Stimulated activated CD4-positive, alpha-beta T cell treated with anti-CD3 and anti-CD28 coated beads, Interleukin-2, amount 100 ng/mL, for 24 hours (primary cell): ENCODE measurements at regions not wholly inside any gene's neighbourhood (a gene's known extent, or its start where the extent isn't known, plus 50 kb on each side); places are given as distances from the start of the nearest gene placed in this dataset.
A peak's percentile ranks its signal among the peaks of the same experiment; 100 is the strongest.
"Not testable (repeated sequence)": the region's sequence is repeated elsewhere in the genome, so short reads cannot be mapped to it uniquely, and the experiment has no call there.

Experiments
- DNase-seq, 2 donors: peaks; one replicate each; pipeline ENCODE4 v3.0.0-alpha.2; 2020

GRCh38 chr1:229710746-229711145 lies 84.7 kb downstream of the URB2 start:
- DNase-seq, result no peak

DNA sequence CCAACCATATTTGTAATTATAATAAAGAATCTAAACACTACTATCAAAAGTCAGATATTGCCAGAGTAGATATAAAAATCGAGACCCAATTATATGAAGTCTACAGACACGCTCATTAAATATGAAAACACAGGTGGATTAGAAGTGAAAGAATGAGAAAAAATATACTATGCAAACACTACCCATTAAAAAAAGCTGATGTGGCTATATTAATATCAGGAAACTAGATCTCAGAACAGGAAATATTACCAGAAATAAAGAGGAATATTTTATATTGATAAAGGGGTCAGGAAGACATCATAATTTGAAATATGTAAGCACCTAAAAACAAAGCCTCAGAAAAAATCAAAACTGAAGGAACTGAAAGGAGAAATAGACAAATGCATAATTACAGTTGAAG lies 88.3 kb downstream of the URB2 start:
- no peak for DNase-seq

DNA sequence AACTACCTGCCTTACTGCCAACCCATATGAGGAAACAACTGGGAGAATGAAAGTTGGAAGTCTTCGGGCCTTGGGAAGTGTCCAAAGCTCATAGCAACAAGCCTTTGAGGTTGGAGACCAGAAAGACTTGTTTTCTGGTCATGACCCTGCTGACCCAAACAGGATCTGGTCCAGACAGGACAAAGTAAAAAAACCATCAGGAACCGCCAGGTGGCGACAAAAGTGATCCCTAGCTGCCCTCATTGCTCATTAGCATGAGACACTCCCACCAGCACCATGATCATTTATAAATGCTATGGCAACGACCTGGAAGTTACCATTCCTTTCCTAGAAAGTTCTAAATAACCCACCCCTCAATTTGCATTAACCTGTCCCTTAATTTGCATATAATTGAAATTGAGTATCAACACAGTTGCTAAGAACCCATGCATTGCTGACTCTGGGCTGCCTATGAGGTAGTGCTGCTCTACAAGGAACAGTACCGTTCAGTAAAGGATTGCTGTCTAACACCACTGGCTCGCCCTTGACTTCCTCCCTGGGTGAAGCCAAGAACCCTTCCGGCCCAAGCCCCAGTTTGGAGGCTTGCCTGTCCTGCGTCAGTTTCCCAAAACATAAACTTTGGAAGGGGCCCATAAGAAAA lies 89.0 kb downstream of the URB2 start:
- DNase-seq, result peak; percentile 53 to 61

DNA sequence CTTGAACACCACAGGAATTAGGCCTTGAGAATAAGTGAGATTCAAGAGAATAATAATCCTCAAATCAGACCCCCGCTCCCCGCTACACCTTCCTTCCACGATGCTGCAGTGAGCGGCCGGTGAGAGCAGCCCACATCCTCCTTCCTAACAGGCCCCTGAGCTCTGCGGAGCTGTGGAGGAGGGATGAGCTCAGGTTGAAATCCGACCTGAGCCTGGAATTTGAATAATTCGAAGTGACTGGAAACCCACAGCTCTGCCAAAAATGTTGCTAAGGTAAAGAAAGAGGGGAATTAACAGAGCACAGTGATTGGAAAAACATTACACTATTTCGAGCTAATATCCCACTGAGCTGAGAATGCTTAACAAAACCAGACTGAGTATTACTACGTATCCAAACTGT lies 90.0 kb downstream of the URB2 start:
- DNase-seq, result no peak

DNA sequence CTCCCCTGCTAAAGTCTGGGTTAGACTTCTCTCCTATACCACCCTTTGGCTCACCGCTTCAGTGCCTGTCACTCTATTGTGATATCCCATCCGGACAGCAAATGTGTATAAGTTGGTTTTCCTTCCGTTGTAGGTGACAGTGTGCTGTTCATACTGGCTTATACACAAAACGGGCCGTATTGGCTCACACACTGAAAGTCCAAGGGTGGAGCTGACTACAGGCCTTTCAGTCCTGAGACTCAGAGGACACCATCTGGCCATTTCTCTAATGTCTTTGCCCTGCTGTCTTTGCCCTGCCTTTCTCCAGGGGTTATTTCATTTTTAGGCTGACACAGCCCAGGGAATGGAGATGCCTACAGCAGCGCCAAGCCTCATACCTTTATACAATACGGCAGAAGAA lies 90.7 kb downstream of the URB2 start:
- DNase-seq, result no peak

DNA sequence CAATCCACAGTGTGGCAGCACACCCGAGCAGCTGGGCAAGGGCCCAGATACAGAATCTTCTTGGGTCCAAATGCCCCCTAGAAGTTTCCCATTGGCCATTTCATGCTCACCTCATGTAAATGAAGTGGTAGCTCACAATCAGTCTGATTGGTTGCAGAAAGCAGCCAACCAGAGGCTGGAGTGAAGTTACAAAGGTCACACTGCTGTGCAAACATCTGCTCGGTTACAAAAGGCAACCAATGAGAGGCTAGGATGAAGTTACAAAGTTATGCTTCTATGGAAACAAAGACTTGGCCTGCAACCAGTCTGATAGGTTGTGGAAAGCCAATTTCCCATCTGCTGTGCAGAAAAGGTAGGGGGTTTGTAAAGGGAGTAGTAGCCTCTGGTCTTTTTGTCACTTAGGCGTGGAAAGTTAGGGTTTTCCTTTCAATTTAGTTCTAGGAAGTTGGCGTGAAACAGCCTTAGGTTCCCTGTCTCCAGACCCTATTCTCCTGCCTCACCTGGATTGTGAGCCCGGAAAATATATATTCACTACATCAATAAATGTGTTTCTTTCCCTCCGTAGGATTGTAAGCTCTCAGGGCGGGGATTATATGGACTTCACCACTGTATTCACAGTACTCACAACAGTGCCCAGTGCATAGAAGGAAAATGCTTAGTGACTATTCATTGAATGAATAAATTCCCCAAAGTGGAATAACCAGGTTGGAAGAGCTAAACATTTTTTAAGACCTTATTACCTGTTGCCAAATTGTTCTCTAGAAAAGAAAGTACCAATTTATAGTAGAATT lies 91.9 kb downstream of the URB2 start:
- no peak for DNase-seq

DNA sequence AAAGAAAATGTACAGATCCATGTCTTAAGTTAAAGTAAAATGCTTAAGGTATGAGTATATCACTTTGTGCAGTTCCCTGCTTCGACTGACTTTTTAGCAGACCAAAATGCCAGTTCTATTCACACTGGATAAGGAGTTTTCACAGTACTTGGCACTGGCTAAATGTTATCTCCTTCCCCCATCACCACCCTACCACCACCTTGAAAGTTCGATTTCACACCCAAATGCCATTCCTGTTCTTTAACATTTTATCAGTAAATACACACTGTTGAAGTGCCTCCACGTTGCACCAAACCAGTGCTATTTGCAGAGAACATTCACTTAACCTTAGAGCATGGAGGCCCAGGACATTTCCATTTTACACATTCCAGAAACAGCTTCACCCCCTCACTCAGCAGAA lies 100.0 kb downstream of the URB2 start:
- no peak for DNase-seq

GRCh38 chr1:229729916-229730315 lies 103.9 kb downstream of the URB2 start:
- no peak for DNase-seq

- DNase-seq, result no peak
These were observed 104.5 kb downstream of the URB2 start for GRCh38 chr1:229730573-229730972.

DNA sequence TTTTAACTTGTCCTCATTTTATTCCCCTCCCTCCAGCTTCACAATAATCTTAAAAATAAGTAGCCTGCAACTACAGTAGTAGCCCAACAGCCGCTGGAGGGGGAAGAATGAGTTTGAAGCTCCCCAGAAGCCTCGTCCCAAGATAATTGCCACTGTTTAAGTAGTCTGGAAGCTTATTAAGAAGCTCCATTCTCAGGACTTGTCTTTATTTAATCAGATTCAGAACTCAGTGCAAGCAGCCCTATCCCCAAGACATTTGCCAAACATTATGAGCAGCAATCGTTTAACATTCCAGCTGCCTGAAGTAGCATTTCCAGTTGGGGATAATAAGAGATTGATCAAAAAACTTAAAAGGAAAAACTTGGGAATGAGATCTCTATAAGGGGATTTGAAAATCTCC lies 106.0 kb downstream of the URB2 start:
- DNase-seq, result no peak

DNA sequence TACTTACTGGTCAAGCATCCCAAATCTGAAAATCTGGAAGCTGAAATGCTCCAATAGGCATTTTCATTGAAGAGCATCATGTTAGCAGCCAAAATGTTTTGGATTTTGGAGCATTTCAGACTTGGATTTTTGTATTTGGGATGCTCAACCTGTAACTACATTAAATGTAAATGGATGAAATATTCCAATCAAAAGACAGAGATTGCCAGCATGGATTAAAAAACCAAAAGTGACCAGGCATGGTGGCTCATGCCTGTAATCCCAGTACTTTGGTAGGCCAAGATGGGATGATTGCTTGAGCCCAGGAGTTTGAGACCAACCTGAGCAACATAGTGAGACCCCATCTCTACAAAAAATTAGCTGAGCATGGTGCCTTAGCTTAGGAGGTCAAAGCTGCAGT lies 110.3 kb downstream of the URB2 start:
- no peak for DNase-seq

GRCh38 chr1:229742614-229743013 lies 116.6 kb downstream of the URB2 start:
- DNase-seq, result not testable (repeated sequence)

DNA sequence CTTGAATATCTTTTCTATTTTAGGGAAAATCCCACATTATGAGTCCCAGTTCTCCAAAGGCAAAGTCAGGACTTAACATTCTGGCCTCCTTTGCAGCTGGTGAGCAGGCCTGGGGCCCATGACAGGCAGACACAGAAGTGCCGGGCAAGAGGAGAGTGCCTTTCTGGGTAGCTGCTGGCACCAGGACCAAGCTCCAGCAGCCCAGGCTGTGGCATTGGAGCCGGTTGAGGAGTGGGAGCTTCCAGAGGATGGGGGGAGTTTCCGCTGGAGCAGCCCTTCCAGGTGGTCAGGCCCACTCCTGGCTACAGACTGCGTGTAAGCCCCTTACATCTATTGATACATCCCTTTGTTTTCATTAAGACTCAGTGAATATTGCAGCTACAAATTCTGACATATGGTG lies 123.9 kb downstream of the URB2 start:
- DNase-seq, result no peak

DNA sequence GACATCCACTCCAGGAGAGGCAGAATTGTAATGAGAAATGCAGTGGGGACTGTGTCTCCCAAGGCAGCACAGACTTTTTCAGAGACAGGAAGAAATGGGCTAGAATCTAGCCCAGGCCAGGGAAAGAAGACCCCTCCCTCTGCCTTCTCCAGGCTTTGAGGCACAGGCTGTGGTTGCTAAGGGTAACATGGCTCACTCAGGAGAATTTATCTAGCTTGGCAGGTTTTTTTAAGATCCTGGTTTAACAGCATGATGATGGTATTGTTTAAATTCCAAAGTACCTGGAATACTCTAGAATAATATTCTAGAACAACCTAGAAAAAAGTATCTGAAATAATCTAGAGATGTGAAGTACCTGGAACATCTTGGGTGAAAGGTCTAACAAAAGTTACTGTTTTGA lies 125.6 kb downstream of the URB2 start:
- no peak for DNase-seq

- no peak for DNase-seq
These were observed 126.6 kb downstream of the URB2 start for GRCh38 chr1:229752679-229753078.

- no peak for DNase-seq
These were observed 127.9 kb downstream of the URB2 start for GRCh38 chr1:229753764-229754551.

DNA sequence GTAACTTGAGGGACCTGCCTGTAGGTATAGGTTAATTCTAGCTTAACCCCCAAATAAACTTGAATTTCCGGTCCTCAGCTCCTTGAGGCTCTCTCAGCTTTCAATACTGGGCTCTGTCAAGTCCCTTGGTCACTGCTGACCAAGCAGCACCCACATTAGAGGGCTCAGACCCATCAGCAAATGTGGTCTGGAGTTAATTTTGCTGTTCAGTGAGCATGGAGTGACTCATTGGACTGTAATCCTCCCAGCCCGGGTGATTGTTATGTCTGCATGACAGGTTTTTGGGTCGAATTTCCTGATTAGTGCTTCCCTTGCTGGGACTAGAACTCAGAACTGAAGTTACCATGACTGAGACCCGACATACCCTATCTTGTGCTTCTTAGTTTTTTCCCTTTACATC lies 130.6 kb downstream of the URB2 start:
- DNase-seq, result no peak

GRCh38 chr1:229757226-229757625 lies 131.2 kb downstream of the URB2 start:
- no peak for DNase-seq

DNA sequence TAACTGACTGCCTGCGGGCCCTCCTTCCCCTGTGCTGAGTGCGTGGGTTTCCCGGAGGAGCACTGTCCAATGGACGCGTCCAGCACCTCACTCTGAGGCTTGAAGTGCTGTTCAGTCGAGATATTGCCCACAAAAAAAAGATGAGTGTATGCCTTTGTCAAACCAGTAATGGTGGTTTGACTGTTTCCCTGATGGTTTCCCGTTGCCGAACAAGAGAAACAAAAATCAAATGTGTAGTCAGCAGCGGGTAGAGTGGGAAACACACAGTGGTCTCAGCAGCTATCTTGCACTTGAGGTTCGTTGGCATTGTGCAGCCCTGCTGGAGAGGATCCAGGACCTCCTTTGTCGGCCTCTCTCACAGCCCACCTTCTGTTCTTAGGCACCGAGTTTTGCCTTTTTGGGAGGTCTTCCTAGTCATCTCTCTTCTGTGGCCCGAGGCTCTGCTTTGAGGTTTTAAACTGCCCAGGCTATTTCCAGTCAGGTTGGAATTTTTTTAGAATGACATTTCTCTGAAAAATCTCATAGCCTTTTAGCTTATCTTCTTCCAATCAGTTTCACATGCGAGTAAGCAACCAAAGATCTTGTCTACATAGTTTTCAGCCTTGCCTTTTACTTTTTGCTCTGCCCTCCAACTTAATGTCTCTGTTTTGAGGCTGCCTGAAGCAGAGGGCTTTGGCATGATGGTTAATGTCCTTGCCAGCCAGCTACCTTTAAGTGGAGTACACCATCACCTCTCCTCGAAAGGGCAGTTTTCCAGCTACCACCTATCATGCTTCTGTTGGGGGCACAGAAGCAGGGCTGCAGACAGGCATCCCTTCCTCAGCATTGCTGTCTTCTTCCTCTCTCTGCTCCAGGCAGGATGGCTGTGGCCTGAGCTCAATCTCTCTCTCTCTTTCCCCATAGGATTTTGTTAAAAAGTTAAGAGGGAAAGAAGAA lies 132.3 kb downstream of the URB2 start:
- no peak for DNase-seq

GRCh38 chr1:229759037-229759435 lies 133.0 kb downstream of the URB2 start:
- no peak for DNase-seq

- no peak for DNase-seq
These were observed 133.5 kb downstream of the URB2 start for GRCh38 chr1:229759586-229759985.

DNA sequence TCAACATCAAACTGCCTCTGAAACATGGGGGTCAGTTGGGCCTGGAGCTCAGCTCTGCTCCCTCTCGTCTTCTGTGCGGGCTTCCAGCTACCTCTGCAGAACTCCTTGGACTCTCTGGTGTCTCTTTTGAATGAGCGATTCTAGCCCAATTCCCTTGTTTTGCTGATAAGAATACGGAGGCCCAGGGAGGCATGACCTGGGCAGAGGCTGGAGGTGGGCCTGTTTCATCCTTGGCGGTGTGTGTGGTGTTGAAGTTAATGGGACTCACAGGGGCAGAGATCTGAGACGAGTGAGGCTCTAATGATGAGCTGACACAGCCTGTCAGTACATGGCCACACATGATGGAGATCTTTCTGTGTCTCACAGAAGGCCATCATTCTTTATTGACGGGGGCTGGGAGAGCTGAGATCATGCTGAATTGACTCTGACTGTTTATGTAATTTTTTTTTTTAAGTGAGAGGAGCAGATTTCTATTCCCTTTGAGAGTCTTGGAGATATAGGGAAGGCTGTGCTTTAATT lies 134.5 kb downstream of the URB2 start:
- DNase-seq, result no peak

DNA sequence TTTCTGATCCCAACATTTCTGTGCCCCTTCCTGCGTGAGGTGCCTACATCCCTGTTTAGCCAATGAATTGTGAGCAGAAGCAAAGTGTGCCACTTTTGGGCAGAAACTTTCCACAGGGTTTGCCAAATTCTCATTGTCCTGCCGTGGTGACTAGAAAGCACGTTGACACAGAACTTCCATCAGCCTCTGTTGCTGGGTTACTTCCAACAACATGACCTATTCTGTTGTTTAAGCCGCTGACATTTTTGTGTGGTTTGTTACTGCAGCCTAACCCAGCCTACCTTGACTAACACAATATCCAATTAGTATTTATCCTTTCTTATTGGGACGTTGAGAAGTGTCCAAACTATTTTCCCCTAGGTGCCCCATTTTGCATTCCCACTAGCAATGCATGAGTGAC lies 136.8 kb downstream of the URB2 start:
- DNase-seq, result no peak
